GM19467 (cell line): ENCODE measurements at regions not wholly inside any gene's neighbourhood (a gene's known extent, or its start where the extent isn't known, plus 50 kb on each side); places are given as distances from the start of the nearest gene placed in this dataset.
"Not testable (repeated sequence)": the region's sequence is repeated elsewhere in the genome, so short reads cannot be mapped to it uniquely, and the experiment has no call there.

Experiments used
- ATAC-seq: cut with Tn5 transposase; IDR thresholded peaks from one replicate; pipeline ENCODE4 v1.9.1; 2021; ENCODE audit warnings: mild to moderate bottlenecking, moderate library complexity; ENCODE audit not compliant: unreplicated experiment

DNA sequence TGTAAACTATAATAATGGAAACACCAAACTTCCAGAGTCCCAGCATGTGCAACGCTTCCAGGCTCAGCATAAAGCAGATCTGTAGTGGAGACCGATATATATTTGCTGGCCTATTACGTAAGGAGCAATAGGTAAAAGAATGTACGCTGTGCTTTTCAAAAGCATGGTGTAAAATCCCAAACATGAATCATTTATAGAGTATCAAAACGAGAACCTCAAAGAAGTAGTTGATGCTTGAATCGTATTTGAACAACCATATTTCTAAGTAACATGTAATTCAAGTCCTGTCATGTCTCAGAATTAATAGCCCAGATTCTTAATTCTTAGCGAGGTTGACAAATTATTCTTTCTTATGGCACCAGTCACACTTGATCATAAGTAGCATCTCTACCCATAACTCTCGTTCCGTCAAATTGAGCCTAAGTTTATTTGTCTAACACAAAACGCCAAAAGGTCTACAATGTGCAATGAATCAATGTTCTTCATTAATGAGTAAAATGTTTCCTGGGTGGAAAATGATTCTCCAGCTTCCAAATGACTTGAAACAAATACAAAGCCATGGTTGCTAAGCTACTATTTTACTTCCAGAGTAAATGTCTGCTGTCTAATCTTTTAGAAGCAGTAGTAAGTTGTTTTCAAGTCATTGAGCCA lies 811.5 kb upstream of the FRG1 start:
- no peak for ATAC-seq

DNA sequence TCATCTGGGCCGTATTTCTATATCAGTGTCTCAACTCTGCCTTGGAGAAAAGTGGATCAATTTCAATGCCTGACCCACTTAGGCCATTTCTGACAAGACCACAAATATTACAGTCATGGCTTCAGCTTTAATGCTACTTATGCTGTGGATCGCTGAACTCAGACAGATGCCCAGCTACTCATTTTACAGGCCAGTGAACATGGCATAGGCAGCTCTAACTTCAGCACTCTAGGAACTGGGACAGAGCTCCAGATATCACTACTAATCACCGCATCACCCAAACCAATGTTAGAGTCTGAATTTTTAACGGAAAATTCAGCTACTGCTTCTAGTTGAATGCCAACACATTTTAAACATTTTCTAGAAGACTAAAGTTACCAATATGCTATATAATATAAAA lies 809.6 kb upstream of the FRG1 start:
- no peak for ATAC-seq

DNA sequence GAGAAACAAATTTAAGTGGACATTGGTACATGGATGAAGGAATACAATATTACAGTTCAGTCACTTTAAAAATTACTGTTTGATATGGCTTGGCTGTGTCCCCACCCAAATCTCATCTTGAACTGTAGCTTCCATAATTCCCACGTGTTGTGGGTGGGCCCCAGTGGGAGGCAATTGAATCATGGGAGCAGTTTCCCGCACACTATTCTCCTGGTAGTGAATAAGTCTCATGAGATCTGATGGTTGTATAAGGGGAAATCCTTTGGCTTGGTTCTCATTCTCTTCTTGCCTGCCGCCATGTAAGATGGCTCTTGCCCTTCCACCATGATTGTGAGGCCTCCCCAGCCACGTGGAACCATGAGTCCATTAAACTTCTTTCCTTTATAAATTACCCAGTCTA lies 804.2 kb upstream of the FRG1 start:
- no peak for ATAC-seq

DNA sequence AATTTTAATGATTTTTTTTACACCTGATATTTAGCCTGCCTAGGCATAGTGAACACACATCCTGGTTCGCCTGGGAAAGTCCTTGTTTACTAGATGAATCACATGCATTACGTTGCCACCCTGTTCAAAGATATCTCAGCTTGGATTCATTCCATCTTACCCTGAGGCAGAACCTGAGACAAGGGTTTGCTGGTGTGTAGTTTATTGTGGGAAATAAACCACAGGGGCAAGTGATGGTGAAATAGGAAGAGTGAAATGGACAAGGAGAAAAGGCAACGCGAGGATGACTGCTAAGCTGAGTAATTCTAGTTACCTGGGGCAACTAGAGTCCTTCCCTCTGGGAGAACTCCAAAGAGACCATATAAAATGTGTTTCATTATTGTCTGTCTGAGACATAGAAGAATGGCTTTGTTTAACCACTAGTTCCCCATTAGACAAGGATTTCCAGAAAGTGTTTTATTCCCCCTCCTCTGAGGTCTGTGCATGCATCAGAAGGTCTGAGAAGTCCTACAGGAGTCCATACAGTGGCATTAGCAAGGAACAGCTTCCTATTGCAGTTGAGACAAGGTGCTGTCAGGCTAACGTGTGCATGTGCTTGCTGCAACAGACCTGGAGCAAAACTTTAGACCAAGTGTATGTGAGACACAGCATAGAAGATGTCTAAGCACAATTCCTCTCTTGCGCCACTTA lies 797.3 kb upstream of the FRG1 start:
- ATAC-seq: no peak

DNA sequence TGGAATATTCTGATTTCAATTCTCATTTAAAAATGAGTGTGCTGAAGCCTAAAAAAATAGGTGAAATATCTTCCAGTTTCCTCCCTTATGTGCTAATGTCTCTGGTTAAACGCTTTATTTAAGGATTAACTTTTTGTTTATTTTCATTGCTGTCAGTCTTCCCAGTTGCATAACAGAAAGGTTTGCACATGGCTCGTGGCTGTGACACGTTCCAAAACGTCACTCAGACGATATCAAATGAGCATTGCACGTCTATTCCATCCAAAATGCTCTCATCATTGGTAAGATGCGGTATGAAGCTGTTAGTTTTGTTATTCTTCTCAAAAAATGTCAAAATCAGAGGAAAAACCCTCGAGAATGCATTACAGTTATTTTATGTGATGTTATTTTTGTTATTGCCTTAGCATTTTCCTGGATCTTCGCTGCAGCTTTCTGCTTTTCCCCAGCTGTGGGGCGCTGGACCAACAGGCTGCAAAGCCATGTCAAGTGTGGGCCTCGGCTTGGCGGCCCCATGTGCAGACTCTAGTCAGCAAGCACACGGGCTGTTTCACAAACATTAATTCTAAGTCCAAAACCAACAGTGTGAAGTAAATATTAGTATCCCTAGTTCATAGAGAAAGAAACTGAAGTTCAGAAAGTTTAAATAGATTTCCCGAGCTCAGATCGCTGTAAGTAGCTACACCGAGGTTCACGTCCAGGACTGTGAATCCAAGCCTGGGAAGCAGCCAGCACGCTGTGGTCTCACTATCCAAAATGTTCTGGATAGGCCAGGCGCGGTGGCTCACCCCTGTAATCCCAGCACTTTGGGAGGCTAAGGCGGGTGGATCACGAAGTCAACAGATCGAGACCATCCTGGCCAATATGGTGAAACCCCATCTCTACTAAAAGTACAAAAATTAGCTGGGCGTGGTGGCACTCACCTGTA lies 793.4 kb upstream of the FRG1 start:
- no peak for ATAC-seq

DNA sequence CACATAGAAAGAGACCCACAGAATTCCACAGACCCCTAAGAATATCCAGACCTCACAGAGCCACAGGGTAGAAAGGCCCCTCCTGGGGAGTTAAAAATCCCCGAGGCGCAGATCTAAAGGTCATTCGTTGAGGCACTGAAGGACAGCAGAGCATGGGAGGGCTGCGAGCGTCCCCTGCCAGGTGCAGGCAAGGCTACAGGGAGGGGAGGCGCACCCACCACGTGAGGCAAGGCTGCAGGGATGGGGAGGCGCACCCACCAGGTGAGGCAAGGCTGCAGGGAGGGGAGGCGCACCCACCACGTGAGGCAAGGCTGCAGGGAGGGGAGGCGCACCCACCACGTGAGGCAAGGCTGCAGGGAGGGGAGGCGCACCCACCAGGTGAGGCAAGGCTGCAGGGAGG lies 785.6 kb upstream of the FRG1 start:
- ATAC-seq: not testable (repeated sequence)

DNA sequence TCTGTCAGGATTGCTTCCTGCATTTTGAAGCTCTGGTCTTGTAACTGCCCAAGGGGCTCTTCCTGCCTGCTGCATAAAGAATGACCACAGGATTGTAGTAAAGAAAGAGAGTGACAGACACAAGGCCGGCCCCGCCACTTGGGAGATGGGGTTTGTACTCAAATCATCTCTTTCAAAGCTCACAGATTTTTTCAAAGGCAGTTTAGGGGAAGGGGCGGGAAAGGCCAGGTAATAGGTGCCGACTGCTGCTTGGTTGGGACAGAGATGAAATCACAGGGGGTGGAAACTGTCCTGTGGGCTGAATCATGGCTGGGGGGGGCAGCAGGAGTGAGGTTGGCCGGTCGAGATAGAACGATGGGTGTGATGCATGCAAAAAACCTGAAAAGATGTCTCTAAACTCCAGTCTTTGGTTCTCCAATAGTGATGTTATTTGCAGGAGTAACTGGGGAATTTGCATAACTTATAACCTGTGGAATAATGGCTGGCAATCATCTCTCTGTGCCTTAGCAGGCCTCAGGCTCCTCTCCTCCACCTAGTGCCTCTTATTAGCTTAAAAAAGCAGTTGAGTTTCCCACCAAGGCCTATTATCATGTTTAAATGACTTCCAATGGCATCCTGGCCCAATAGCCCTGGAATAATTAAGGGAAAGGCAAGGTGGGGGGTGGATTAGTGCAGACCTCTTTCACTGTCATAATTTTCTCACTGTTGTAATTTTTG lies 778.4 kb upstream of the FRG1 start:
- no peak for ATAC-seq

DNA sequence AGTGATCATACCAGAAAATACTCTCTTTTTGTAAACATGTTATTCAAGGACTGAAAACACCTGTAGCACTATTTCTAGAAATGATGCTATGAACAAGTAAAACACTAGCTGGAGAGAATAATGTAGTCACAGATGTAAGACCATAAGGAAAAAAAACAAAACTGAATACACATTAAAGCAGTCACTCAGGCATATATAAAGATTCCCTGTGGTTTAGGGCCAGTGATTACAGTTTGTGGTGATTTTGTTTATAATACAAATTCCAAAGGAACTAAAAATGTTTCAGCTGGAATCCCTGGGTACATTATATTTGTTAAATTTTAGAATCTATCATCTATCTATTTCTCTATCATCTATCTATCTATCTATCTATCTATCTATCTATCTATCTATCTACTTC lies 777.8 kb upstream of the FRG1 start:
- ATAC-seq: no peak

DNA sequence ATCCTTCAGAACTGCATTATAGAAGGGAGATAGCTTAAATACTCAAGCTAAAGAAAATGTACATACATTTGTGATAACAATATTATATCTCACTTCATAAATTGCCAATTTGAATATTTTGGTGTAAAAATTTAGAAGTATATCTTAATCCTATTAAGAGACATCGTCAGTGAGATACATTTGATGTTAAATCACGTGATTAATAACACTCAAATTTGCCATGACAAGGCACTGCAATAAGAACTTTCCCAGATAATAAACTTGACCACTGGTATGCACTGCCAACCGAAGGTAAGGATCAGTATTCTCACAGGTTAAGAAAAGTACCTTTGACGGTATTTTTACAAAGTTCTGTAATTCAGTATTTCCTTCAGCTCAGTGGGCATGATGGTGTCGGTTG lies 764.7 kb upstream of the FRG1 start:
- ATAC-seq: no peak

DNA sequence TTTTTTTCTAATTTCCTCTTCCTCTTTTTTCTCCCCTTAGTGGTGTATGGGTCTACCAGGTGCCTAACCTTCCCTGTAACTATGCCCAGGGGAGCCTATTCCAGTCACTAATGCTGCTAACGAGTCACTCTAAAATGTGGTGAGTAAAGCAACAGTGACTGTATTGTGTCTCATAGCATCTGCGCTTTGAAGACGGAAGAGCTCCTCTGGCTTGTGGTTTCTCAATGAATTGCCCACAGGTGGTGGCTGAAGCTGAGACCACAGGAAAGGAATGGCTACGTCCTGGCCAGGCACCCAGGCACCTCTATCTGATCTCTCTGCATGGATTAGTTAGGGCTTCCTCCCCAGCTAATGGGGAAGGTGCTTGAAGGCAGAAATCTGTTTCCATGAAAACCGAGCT lies 763.5 kb upstream of the FRG1 start:
- no peak for ATAC-seq

DNA sequence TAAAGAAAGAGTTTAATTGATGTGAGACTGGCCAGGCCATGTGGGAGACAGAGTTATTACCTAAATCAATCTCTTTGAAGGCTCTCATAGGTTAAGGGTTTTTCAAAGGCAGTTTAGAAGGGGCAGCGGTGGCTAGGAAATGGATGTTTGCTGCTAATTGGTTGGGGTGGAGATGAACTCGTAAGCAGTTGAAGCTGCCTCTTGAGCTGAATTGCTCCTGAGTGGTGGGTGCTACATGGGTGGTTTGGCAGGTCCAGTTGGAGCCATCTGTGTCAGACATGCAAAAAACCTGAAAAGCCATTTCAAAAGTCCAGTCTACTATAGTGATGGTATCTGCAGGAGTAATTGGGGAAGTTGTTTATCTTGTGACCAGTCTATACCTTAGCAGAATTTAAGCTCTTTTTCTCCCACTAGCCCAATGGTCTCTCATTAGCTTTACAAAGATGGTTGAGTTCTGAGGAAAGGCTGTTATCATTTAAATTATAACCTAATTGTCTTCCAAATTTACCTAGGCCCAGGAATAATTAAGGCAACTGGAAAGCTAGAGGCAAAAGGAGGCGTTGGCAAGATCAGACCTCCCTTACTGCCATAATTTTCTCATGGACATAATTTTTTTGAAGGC lies 762.4 kb upstream of the FRG1 start:
- ATAC-seq: no peak

DNA sequence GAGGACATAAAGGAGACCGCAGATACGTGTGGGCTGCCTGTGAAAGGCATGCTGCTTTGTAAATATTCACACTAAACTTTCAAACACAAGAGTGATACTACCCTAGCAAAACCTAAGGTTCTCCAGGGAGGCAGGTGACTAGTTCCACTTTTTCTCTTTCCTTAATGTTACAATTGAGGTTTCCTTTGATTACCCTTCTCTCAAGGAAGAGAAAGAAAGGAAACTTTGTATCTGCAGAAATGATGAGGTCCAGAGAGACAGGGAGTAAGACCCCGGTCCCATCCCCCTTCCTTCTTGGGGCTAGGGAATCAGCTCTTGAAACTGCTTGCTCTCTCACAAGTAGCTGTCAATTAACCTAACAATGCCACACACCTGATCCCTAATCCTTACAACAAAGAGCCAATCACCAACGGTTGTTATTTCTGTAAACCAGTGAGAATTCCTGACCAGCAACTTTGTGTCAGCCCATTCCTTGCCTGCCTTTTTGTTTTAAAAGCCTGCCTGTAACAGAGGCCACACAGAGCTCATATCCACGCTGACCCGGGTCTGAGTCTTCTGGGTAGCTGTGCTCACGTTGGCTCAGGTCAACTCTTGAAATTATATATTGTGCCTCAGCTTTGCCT lies 754.8 kb upstream of the FRG1 start:
- no peak for ATAC-seq

DNA sequence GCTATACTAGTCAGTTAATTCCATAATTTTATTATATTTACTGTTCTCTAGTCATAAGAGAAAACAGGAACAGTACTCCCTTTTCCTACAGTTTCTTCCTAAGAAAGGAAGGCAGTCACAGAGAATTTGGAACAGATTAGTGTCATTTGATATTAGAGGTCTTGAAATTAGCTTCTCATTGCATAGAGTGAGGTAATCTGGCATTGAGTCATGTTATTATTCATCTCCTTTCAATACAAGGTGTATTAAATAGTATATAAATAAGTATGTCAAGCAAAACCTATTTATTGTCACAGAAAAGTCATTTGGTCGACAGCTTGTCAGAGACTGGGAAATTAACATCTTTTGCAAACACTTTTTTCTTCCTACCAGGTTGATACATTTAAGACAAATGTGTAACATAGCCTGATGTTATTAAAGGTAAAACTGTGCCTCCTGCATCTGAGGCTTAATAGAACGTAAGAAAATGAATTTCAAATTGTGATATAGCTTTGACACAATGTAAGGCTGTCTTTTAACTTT lies 753.1 kb upstream of the FRG1 start:
- no peak for ATAC-seq

DNA sequence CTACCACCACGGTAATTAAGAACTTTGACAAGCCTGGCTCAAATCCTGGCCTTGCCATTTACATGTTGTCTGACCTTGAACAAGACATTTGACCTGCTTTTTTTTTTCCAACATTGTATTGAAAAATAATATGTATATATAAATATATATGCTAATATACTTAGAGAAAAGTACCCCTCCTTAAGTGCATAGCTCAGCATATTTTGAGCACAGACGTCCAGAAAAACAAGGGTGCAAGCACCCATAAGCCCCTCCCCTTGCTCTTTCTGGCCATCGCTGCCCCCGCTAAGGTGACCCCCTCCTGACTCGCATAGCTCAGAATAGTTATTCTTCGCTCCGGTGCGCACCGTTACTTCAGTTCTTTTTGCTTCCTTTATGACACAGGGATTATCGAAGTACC lies 742.0 kb upstream of the FRG1 start:
- ATAC-seq: no peak

DNA sequence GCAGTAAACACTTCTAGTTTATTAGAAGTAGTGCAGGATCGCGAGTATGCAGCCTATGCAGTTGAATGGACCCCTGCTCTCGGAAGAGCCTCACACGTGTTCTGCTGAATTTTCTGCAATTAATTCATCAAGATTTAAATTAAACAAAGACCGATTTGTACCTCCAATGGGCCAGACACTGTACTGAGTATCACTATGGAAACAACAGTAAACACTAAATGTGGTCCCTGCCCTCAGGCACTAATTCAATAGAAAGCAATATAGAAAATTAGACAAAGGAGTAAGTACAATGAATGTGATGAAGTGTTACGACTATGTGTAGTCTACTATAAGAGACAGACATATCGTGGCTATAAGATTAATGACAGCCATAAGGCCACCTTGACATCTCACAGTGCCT lies 740.3 kb upstream of the FRG1 start:
- ATAC-seq: no peak

DNA sequence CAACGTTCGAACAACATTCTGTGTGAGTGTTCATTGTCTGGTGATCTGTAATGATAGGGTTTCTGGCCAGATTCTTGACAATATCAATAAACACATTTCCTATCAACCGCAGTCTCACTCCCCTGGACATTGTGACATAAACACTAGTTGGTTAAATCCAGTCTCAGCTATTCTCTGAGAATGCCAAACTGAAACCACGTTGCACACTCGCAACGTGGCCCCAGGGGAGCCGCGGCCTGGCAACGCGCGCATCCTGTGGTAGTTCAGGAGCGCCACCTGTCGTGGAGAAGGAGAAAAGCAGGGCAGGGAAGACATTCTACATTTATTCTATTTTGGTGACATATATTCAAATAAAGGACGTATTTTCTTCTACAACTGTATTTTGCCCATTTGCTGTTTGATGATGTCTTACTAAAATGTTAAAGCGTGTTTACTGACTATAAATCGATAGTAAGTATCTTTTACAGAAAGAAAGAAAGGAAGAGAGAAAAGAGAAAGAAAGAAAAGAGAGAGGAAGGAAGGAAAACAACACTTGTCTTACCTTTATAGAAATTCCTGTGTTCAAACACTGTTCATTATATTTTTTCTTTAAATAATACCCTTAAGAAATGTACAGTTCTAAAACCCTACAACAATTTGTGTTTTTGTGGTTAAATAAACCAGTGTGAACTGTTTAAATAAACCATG lies 738.3 kb upstream of the FRG1 start:
- ATAC-seq: no peak

DNA sequence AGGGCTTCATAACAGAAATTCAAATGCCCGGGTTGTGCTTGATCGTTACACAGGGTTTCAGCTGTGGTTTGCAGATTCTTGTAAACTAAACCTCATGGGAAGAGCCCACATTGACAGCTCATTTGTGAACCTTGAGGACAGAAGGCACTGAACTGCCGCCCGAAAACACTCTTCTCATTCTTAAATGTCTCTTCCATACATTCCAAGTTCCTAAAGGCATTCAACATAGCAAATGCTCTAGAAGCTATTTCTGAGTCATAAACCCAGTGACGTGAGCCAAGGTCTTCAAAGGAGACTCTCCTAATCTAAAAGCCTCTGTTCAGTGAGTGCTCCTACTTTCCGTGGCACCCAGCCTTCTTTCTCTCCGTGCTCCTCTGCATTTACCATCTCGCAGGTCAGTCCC lies 737.8 kb upstream of the FRG1 start:
- no peak for ATAC-seq

DNA sequence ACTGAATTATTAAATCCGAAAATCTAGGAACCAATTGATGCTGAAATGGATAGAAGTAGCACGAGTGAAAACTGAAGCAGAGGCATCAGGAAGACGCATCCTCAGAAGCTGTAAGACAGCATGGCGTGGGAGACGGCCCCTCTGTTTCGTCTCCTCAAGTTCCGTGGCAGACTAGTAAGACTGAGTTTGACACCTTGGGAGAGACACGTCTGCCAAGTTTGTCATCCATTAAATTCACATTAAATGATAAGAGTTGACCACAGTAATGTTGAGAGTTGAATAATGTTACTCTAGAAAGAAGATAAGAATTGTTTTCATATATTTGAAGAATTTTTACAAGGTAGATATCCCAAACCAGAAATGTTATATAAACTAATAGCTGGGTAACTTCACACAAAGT lies 736.1 kb upstream of the FRG1 start:
- ATAC-seq: no peak

DNA sequence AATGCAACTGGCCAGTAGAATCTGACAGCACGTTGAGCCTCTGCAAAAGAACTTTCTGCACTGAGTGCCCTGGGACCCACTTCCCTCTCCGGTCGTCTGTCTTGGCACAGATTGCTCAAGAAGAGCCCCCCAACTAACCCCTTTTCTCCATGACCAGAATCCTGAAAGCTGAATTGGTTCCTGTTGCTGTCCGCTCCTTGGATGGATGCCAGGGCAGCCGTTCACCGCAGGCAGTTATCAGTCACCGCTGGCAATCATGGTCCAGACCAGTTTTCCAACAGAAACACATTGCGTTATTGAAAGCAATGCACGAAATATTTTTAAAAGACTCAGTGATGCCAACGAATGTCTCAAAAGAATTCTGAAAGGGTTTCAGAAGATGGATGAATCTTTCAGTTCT lies 733.7 kb upstream of the FRG1 start:
- no peak for ATAC-seq

DNA sequence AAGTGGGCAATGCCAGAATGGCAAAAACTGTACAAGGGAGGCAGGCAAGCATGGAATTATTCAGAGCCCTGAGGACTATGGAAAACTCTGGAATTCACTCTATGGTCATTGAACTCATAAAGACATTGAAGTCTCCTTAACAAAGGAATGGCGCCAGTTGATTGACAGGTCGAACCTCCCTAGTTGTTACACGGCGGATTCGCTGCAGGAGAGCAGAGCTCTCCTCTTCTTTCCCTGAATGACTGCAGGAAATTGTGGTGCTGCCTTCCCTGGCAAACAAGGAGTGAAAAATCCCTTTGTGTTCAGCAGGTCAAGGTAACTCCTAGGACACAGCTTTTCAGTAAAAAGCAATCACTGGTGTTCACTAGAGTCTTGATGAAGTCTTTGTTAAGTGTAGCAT lies 732.8 kb upstream of the FRG1 start:
- no peak for ATAC-seq
